Transverse colon (tissue), 4 donors: ENCODE measurements at regions not wholly inside any gene's neighbourhood (a gene's known extent, or its start where the extent isn't known, plus 50 kb on each side); places are given as distances from the start of the nearest gene placed in this dataset.
"Not testable (repeated sequence)": the region's sequence is repeated elsewhere in the genome, so short reads cannot be mapped to it uniquely, and the experiment has no call there.

Experiments used
- DNase-seq: peaks from one replicate; pipeline ENCODE4 v3.0.0-alpha.2; 2019
- H3K27ac ChIP-seq, 4 donors: fragments of 200-600 bp; sonication (generic); 2 replicates each; pipeline ENCODE4 v1.5.1; 2016 to 2018; ENCODE audit warnings: inconsistent platforms in 4 of 4
- H3K27me3 ChIP-seq: fragments of 200-600 bp; sonication (generic); 2 replicates; pipeline ENCODE4 v1.5.1; 2017; ENCODE audit warnings: inconsistent platforms
- H3K36me3 ChIP-seq, 4 donors: fragments of 200-600 bp; sonication (generic); 2 replicates each; pipeline ENCODE4 v1.5.1; 2017 to 2019; ENCODE audit warnings: inconsistent platforms in 4 of 4
- H3K4me1 ChIP-seq, 4 donors: fragments of 200-600 bp; sonication (generic); 2 replicates each; pipeline ENCODE4 v1.5.1; 2017 to 2020; ENCODE audit warnings: inconsistent platforms in 4 of 4
- H3K4me3 ChIP-seq, 4 donors: fragments of 200-600 bp; sonication (generic); 1 replicate in 1 of 4; 2 replicates in 3 of 4; pipeline versions ENCODE4 v1.5.1 to v1.6.1; 2017 to 2019; ENCODE audit warnings: inconsistent platforms in 4 of 4
- H3K9me3 ChIP-seq, 2 donors: fragments of 200-600 bp; sonication (generic); 2 replicates each; pipeline ENCODE4 v1.5.1; 2017 to 2019; ENCODE audit warnings: inconsistent platforms in 2 of 2
- EP300 ChIP-seq: sonication (generic); formaldehyde crosslinking; IDR thresholded peaks from one replicate; pipeline ENCODE4 v1.6.1; 2017; ENCODE audit warnings: antibody characterized with exemption, low read depth
- POLR2A ChIP-seq: fragments of 450-650 bp; IDR thresholded peaks from one replicate; pipeline ENCODE4 v1.6.1; 2016; ENCODE audit warnings: antibody characterized with exemption, mild to moderate bottlenecking, moderate library complexity
- POLR2AphosphoS5 ChIP-seq, 3 donors: sonication (generic); formaldehyde crosslinking; IDR thresholded peaks; one replicate each; pipeline ENCODE4 v1.6.1; 2016; ENCODE audit warnings: antibody characterized with exemption in 3 of 3
- WGBS, 2 donors: methylation state at CpG; one replicate each; pipeline ENCODE4 v1.1.5; 2018; ENCODE audit warnings: low coverage in 1 of 2; 5-methylcytosine and 5-hydroxymethylcytosine counted together
- in situ Hi-C, 4 donors: fragments of 200-750 bp; cut with MboI; loops; one replicate each; pipeline versions ENCODE4 v1.15.0 to v1.15.1; 2017; ENCODE audit warnings: low sequenced_read_pairs in 3 of 4, low pct_ligation_motif_present in 1 of 4, low pct_unique_long_range_greater_than_20kb in 1 of 4
- intact Hi-C: fragments of 100-400 bp; cut with DNase I; formaldehyde crosslinking; loops from one replicate; pipeline ENCODE4 v1.15.1; 2023; ENCODE audit warnings: low total_unique reads
- TF ChIP-seq, protein P1 (sequence below), 5 experiments: fragments of 200-600 bp in 3 of 5; fragments of 450-650 bp in 2 of 5; sonication (generic) in 3 of 5; IDR thresholded peaks; 1 replicate in 2 of 5; 2 replicates in 3 of 5; pipeline ENCODE4 v1.5.1; 2016 to 2017; ENCODE audit warnings: antibody characterized with exemption in 5 of 5, inconsistent platforms in 3 of 5, mild to moderate bottlenecking in 2 of 5, moderate library complexity in 1 of 5

DNA sequence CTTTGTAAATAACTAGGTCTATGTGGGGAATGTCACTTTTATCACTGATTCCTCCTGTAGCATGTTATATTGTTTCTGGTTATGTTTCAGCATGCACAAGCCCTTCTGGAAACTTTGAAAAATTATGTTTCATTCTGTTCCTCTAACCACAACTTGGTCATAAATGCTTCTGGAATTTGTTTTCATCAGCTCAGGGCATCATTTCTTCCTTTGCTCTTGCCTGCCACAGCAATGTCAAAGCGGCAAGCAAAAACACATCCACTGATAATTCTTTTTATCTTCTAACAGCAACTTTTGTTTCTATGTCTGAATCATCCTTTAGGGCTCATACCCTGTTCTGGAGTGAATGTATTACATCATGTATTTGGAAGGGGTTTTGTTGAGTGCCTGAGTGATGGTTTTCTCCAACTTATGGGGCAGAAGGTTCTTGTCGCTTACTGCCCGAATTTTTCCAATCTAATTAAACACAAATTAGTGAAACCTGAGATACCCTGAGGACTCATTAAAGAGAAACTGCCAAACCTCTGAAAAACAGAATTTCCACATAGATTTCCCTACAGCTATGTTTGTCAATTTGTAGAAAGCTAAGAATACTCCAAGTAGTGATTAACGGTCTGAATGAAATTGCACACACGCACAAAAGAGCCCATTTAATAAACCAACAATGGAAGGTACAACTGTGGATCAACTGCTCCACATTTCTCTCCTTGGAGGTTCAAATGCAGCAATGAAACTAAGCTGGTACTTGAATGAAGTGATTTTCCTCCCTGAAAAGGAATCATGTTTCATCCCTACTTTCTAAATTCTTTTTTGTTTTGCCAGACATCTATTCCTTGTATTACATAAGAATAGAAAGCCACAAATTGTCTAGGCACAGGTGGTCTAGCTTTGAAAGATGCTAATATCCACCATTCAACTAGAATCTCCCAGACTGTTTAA lies 173.5 kb upstream of the KRR1 start:
- H3K27me3 ChIP-seq: no peaks in the 10 kb centered on the region
- 82 to 83% methylated on average over 3 to 5 of the region's 5 CpGs for WGBS, 2 donors
- H3K27ac ChIP-seq: peak overlapping the region in 2 of 4 donors; percentile 12 to 15
- TF ChIP-seq POLR2A (no peak), POLR2AphosphoS5 (IDR thresholded peaks at IDR 0.05) (no peak), EP300 (no peak)
- TF ChIP-seq, protein P1, sequence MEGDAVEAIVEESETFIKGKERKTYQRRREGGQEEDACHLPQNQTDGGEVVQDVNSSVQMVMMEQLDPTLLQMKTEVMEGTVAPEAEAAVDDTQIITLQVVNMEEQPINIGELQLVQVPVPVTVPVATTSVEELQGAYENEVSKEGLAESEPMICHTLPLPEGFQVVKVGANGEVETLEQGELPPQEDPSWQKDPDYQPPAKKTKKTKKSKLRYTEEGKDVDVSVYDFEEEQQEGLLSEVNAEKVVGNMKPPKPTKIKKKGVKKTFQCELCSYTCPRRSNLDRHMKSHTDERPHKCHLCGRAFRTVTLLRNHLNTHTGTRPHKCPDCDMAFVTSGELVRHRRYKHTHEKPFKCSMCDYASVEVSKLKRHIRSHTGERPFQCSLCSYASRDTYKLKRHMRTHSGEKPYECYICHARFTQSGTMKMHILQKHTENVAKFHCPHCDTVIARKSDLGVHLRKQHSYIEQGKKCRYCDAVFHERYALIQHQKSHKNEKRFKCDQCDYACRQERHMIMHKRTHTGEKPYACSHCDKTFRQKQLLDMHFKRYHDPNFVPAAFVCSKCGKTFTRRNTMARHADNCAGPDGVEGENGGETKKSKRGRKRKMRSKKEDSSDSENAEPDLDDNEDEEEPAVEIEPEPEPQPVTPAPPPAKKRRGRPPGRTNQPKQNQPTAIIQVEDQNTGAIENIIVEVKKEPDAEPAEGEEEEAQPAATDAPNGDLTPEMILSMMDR (IDR thresholded peaks at IDR 0.05): no peak
- in situ Hi-C loops: no loop called here
- H3K9me3 ChIP-seq: no peaks in the 10 kb centered on the region
- no peaks in the 10 kb centered on the region for H3K36me3 ChIP-seq
- H3K4me1 ChIP-seq: no peaks in the 10 kb centered on the region
- DNase-seq: no peak
- intact Hi-C loops: no loop called here
- no peak overlapping the region for H3K4me3 ChIP-seq

DNA sequence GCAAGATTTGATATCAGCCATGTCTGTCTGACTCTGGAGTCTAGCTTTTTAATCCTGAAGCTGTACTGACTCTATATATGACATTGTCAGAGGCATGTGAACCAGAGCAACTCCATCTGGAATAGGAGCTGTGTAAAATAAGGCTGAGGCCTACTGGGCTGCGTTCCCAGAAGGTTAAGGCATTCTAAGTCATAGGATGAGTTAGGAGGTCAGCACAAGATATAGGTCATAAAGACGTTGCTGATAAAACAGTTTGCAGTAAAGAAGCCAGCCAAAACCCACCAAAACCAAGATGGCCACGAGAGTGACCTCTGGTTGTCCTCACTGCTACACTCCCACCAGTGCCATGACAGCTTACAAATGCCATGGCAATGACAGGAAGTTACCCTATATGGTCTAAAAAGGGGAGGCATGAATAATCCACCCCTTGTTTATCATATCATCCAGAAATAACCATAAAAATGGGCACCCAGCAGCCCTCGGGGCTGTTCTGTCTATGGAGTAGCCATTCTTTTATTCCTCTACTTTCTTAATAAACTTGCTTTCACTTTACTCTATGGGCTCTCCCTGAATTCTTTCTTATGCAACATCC lies 172.7 kb upstream of the KRR1 start:
- in situ Hi-C loops: not testable (repeated sequence)

DNA sequence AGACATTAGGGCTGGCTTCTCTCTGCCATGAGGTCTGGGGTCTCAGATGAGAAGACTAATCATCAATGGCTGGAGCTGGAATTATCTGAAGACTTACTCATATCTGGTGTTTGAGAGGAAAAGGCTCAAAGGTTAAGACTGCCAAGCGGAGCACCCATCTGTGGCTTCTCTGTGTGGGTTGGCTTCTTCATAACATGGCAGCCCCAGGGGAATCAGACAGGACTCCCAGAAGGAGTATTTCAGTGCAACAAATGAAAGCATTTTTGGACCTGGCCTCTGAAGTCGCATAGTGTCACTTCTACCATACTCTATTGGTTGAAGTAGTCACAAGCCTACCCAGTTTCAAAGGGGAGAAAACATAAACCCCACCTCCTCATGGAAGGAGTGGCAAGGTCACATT lies 171.8 kb upstream of the KRR1 start:
- H3K27ac ChIP-seq: no peak overlapping the region
- H3K4me3 ChIP-seq: no peak overlapping the region
- H3K36me3 ChIP-seq: no peaks in the 10 kb centered on the region
- in situ Hi-C loops (no loop called here), intact Hi-C loops (no loop called here)
- H3K9me3 ChIP-seq: no peaks in the 10 kb centered on the region
- no peak for TF ChIP-seq POLR2AphosphoS5 (IDR thresholded peaks at IDR 0.05)
- TF ChIP-seq POLR2A: no peak
- TF ChIP-seq, protein P1 (IDR thresholded peaks at IDR 0.05): no peak
- no peak for TF ChIP-seq EP300
- 80 to 94% methylated on average over 2 of the region's 2 CpGs for WGBS, 2 donors
- no peaks in the 10 kb centered on the region for H3K4me1 ChIP-seq
- no peak for DNase-seq
- no peaks in the 10 kb centered on the region for H3K27me3 ChIP-seq

More for the DNA sequence above, 172.7 kb upstream of the KRR1 start:
- H3K9me3 ChIP-seq, H3K27me3 ChIP-seq, DNase-seq, H3K4me1 ChIP-seq, H3K4me3 ChIP-seq, H3K36me3 ChIP-seq, intact Hi-C loops: not testable (repeated sequence)
- H3K27ac ChIP-seq: peak overlapping the region in 2 of 4 donors; percentile 12 to 15
- 73 to 80% methylated on average over 2 to 4 of the region's 4 CpGs for whole genome bisulfite sequencing, 2 donors

DNA sequence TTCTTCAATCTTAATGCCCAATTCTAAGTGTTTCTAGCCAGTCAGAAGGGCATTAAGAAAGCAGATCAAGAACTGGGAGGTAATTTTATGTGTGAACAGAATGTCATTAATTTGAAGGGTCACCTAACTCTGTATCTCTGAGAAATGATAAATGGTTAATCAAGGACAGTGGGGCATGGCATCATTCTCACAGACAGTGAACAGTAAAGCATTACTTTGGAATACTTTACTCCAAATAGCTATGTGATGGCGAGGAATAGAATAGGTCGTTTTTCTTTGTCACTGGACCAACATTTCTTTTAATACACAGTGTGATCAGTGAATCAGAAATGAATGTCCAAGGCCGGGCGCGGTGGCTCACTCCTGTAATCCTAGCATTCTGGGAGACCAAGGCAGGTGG lies 166.1 kb upstream of the KRR1 start:
- DNase-seq: no peak
- no peaks in the 10 kb centered on the region for H3K9me3 ChIP-seq
- H3K27me3 ChIP-seq: no peaks in the 10 kb centered on the region
- intact Hi-C loops (no loop called here), in situ Hi-C loops (no loop called here)
- H3K36me3 ChIP-seq: no peaks in the 10 kb centered on the region
- TF ChIP-seq, protein P1 (IDR thresholded peaks at IDR 0.05): no peak
- TF ChIP-seq POLR2A (no peak), POLR2AphosphoS5 (IDR thresholded peaks at IDR 0.05) (no peak), EP300 (no peak)
- no peak overlapping the region for H3K27ac ChIP-seq
- no peak overlapping the region for H3K4me3 ChIP-seq
- WGBS, 2 donors: 99% methylated on average over 5 of the region's 5 CpGs; no CpG with 5 or more reads in 1 of the 2 donors
- H3K4me1 ChIP-seq: no peaks in the 10 kb centered on the region
